ENCODE measurements at regions not wholly inside any gene's neighbourhood (a gene's known extent, or its start where the extent isn't known, plus 50 kb on each side); places are given as distances from the start of the nearest gene placed in this dataset.

- no peak for TF ChIP-seq CTCF (IDR thresholded peaks at IDR 0.05)
- no peak for TF ChIP-seq EZH2phosphoT487 (IDR thresholded peaks at IDR 0.05)
- TF ChIP-seq EZH2 (IDR thresholded peaks at IDR 0.05): no peak
Observed at GRCh38 chr4:14816623-14817261, 185.5 kb upstream of the CPEB2 start.
